ENCODE measurements at regions not wholly inside any gene's neighbourhood (a gene's known extent, or its start where the extent isn't known, plus 50 kb on each side); places are given as distances from the start of the nearest gene placed in this dataset.

GRCh38 chr14:106208794-106209193 lies 682.4 kb downstream of the TMEM121 start:
- ATAC-seq (ENCODE audit: insufficient read depth, low FRiP score) (no peak), DNase-seq (no peak)
- no peak overlapping the region for H3K27ac ChIP-seq (ENCODE audit: low read depth in 1 of 2, low read length in 1 of 2)
- H3K9ac ChIP-seq (ENCODE audit: insufficient read depth in 1 of 2, low read length in 2 of 2) = no peak overlapping the region
- TF ChIP-seq, protein P1, sequence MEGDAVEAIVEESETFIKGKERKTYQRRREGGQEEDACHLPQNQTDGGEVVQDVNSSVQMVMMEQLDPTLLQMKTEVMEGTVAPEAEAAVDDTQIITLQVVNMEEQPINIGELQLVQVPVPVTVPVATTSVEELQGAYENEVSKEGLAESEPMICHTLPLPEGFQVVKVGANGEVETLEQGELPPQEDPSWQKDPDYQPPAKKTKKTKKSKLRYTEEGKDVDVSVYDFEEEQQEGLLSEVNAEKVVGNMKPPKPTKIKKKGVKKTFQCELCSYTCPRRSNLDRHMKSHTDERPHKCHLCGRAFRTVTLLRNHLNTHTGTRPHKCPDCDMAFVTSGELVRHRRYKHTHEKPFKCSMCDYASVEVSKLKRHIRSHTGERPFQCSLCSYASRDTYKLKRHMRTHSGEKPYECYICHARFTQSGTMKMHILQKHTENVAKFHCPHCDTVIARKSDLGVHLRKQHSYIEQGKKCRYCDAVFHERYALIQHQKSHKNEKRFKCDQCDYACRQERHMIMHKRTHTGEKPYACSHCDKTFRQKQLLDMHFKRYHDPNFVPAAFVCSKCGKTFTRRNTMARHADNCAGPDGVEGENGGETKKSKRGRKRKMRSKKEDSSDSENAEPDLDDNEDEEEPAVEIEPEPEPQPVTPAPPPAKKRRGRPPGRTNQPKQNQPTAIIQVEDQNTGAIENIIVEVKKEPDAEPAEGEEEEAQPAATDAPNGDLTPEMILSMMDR (IDR thresholded peaks at IDR 0.05; ENCODE audit: control extremely low read depth, extremely low read depth) = no peak
- H3K4me1 ChIP-seq (ENCODE audit: control insufficient read depth in 5 of 5, insufficient read depth in 5 of 5, low read length in 5 of 5) = no peaks in the 10 kb centered on the region
- H3K27me3 ChIP-seq (ENCODE audit: control insufficient read depth in 3 of 3, insufficient read depth in 3 of 3, low read length in 2 of 3) = no peaks in the 10 kb centered on the region
- 52 to 68% methylated on average over 2 of the region's 2 CpGs for WGBS, 2 donors
- H3K4me3 ChIP-seq = no peak overlapping the region
- H3K9me3 ChIP-seq (ENCODE audit: control insufficient read depth in 4 of 4, insufficient read depth in 3 of 4, low read length in 3 of 4) = peaks cover 0 to 18% (median 1%) of the 10 kb centered on the region in 4 donors
- no peaks in the 10 kb centered on the region for H3K36me3 ChIP-seq (ENCODE audit: control insufficient read depth in 4 of 4, insufficient read depth in 4 of 4, low read length in 4 of 4)

GRCh38 chr14:106209755-106210154 lies 683.4 kb downstream of the TMEM121 start:
- no peak overlapping the region for H3K4me3 ChIP-seq
- H3K27ac ChIP-seq (ENCODE audit: low read depth in 1 of 2, low read length in 1 of 2) = no peak overlapping the region
- no peak overlapping the region for H3K9ac ChIP-seq (ENCODE audit: insufficient read depth in 1 of 2, low read length in 2 of 2)
- ATAC-seq (ENCODE audit: insufficient read depth, low FRiP score) = no peak
- DNase-seq = no peak
- H3K36me3 ChIP-seq (ENCODE audit: control insufficient read depth in 4 of 4, insufficient read depth in 4 of 4, low read length in 4 of 4) = no peaks in the 10 kb centered on the region
- H3K4me1 ChIP-seq (ENCODE audit: control insufficient read depth in 5 of 5, insufficient read depth in 5 of 5, low read length in 5 of 5) = no peaks in the 10 kb centered on the region
- peaks cover 0 to 20% (median 0%) of the 10 kb centered on the region in 4 donors for H3K9me3 ChIP-seq (ENCODE audit: control insufficient read depth in 4 of 4, insufficient read depth in 3 of 4, low read length in 3 of 4)
- TF ChIP-seq, protein P1 (IDR thresholded peaks at IDR 0.05; ENCODE audit: control extremely low read depth, extremely low read depth) = no peak
- H3K27me3 ChIP-seq (ENCODE audit: control insufficient read depth in 3 of 3, insufficient read depth in 3 of 3, low read length in 2 of 3) = no peaks in the 10 kb centered on the region
- 59 to 73% methylated on average over 7 of the region's 7 CpGs for WGBS, 2 donors

GRCh38 chr14:106210650-106211049 lies 684.3 kb downstream of the TMEM121 start:
- Histone ChIP-seq H3K9ac (ENCODE audit: insufficient read depth in 1 of 2, low read length in 2 of 2) (no peak overlapping the region), H3K36me3 (ENCODE audit: control insufficient read depth in 4 of 4, insufficient read depth in 4 of 4, low read length in 4 of 4) (no peaks in the 10 kb centered on the region), H3K27ac (ENCODE audit: low read depth in 1 of 2, low read length in 1 of 2) (no peak overlapping the region), H3K4me1 (ENCODE audit: control insufficient read depth in 5 of 5, insufficient read depth in 5 of 5, low read length in 5 of 5) (no peaks in the 10 kb centered on the region), H3K27me3 (ENCODE audit: control insufficient read depth in 3 of 3, insufficient read depth in 3 of 3, low read length in 2 of 3) (no peaks in the 10 kb centered on the region), H3K4me3 (no peak overlapping the region), H3K9me3 (ENCODE audit: control insufficient read depth in 4 of 4, insufficient read depth in 3 of 4, low read length in 3 of 4) (peaks cover 0 to 26% (median 0%) of the 10 kb centered on the region in 4 donors)
- ATAC-seq (ENCODE audit: insufficient read depth, low FRiP score) = no peak
- TF ChIP-seq, protein P1 (IDR thresholded peaks at IDR 0.05; ENCODE audit: control extremely low read depth, extremely low read depth) = no peak
- WGBS, 2 donors = 40 to 43% methylated on average over 7 of the region's 7 CpGs
- no peak for DNase-seq

DNA sequence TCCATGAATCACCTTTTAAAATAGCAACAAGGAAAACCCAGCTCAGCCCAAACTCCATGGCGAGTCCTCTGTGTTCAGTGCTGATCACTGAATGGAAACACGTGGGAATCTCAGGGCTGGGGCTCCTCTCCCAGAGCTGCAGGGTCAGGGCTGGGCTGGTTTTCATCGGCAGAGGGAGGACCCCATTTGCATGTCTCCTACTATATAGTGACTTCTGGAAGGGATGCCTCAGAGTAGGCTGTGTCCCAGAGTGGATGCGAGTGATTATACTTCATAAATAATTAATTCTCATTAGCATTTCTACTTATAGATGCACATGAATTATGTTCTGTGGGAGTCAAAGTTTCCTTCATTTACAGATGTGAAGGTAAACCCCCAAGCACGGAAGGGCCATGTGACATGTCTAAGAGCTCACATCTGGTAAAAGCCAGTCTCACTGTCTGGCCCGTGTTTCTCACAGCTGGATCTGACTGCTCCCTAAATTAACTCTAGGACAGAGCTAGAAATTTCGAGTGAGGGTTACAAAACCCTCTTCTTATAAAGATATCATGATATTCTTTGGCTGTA lies 685.0 kb downstream of the TMEM121 start:
- H3K9ac ChIP-seq (ENCODE audit: insufficient read depth in 1 of 2, low read length in 2 of 2) = no peak overlapping the region
- no peaks in the 10 kb centered on the region for H3K27me3 ChIP-seq (ENCODE audit: control insufficient read depth in 3 of 3, insufficient read depth in 3 of 3, low read length in 2 of 3)
- ATAC-seq (ENCODE audit: insufficient read depth, low FRiP score) (no peak), DNase-seq (no peak)
- no peaks in the 10 kb centered on the region for H3K36me3 ChIP-seq (ENCODE audit: control insufficient read depth in 4 of 4, insufficient read depth in 4 of 4, low read length in 4 of 4)
- 63 to 66% methylated on average over 7 of the region's 7 CpGs for WGBS, 2 donors
- H3K4me1 ChIP-seq (ENCODE audit: control insufficient read depth in 5 of 5, insufficient read depth in 5 of 5, low read length in 5 of 5) = no peaks in the 10 kb centered on the region
- H3K9me3 ChIP-seq (ENCODE audit: control insufficient read depth in 4 of 4, insufficient read depth in 3 of 4, low read length in 3 of 4) = peaks cover 0 to 26% (median 0%) of the 10 kb centered on the region in 4 donors
- H3K4me3 ChIP-seq = no peak overlapping the region
- no peak overlapping the region for H3K27ac ChIP-seq (ENCODE audit: low read depth in 1 of 2, low read length in 1 of 2)
- TF ChIP-seq, protein P1 (IDR thresholded peaks at IDR 0.05; ENCODE audit: control extremely low read depth, extremely low read depth) = no peak
